H1 (cell line): ENCODE measurements at regions not wholly inside any gene's neighbourhood (a gene's known extent, or its start where the extent isn't known, plus 50 kb on each side); places are given as distances from the start of the nearest gene placed in this dataset.

Experiments used
- CTCF ChIP-seq, 3 experiments: IDR thresholded peaks; 1 replicate in 2 of 3; 2 replicates in 1 of 3; pipeline versions ENCODE4 v1.5.1 to v1.6.1; 2011; ENCODE audit warnings: low read length in 3 of 3, mild to moderate bottlenecking in 3 of 3, inconsistent platforms in 2 of 3, low read depth in 1 of 3, moderate library complexity in 1 of 3; ENCODE audit not compliant: insufficient read depth in 1 of 3; ENCODE audit errors: control extremely low read depth in 1 of 3
- EZH2 ChIP-seq: fragments of 200-600 bp; sonication (generic); IDR thresholded peaks from 2 replicates; pipeline ENCODE4 v1.7.1; 2012; ENCODE audit warnings: low read depth, mild to moderate bottlenecking, moderate library complexity, low read length, inconsistent platforms; ENCODE audit not compliant: severe bottlenecking
- HDAC2 ChIP-seq, 2 experiments: fragments of 300-600 bp in 1 of 2; sonication (generic) in 1 of 2; IDR thresholded peaks; 2 replicates each; pipeline ENCODE4 v1.6.1; 2011 to 2012; ENCODE audit warnings: low read depth in 2 of 2, low read length in 2 of 2, mild to moderate bottlenecking in 2 of 2, moderate library complexity in 2 of 2, borderline replicate concordance in 1 of 2, inconsistent platforms in 1 of 2
- MAFK ChIP-seq: IDR thresholded peaks from 2 replicates; pipeline ENCODE4 v1.6.1; 2012; ENCODE audit warnings: low read depth, mild to moderate bottlenecking, improper control_type of control experiment, low read length
- MAX ChIP-seq: IDR thresholded peaks from 2 replicates; pipeline ENCODE4 v1.6.1; 2012; ENCODE audit warnings: inconsistent platforms
- POLR2A ChIP-seq, 2 experiments: IDR thresholded peaks; 1 replicate in 1 of 2; 2 replicates in 1 of 2; pipeline ENCODE4 v1.6.1; 2011; ENCODE audit warnings: low read depth in 2 of 2, low read length in 2 of 2, mild to moderate bottlenecking in 2 of 2; ENCODE audit errors: control extremely low read depth in 1 of 2
- TAF1 ChIP-seq: IDR thresholded peaks from 2 replicates; pipeline ENCODE4 v1.6.1; 2011; ENCODE audit warnings: mild to moderate bottlenecking, low read depth, low read length

GRCh38 chr5:56638061-56638621 is 177.2 kb upstream of the MAP3K1 start:
- TF ChIP-seq CTCF (IDR thresholded peaks at IDR 0.05; ENCODE audit: control extremely low read depth in 1 of 3, insufficient read depth in 1 of 3, low read depth in 1 of 3, low read length in 3 of 3): no peak
- no peak for TF ChIP-seq MAX
- TF ChIP-seq POLR2A (IDR thresholded peaks at IDR 0.05; ENCODE audit: control extremely low read depth in 1 of 2, low read depth in 2 of 2, low read length in 2 of 2): no peak
- no peak for TF ChIP-seq MAFK
- no peak for TF ChIP-seq TAF1
- no peak for TF ChIP-seq EZH2
- TF ChIP-seq HDAC2 (IDR thresholded peaks at IDR 0.05; ENCODE audit: borderline replicate concordance in 1 of 2, low read depth in 2 of 2, low read length in 2 of 2): no peak
